Kidney epithelial cell (primary cell): ENCODE measurements at regions not wholly inside any gene's neighbourhood (a gene's known extent, or its start where the extent isn't known, plus 50 kb on each side); places are given as distances from the start of the nearest gene placed in this dataset.

ENCODE experiments used
- DNase-seq: peaks from one replicate; pipeline ENCODE4 v3.0.0-alpha.2; 2010; ENCODE audit warnings: low read depth
- H3K27me3 ChIP-seq: 2 replicates; pipeline ENCODE4 v1.6.0; 2011; ENCODE audit warnings: low read length; ENCODE audit not compliant: control insufficient read depth, insufficient read depth
- H3K36me3 ChIP-seq: 2 replicates; pipeline ENCODE4 v1.5.1; 2011; ENCODE audit warnings: low read length; ENCODE audit not compliant: control insufficient read depth, insufficient read depth
- H3K4me3 ChIP-seq: 2 replicates; pipeline ENCODE4 v1.5.1; 2011; ENCODE audit warnings: low read depth, mild to moderate bottlenecking, control low read depth, low read length
- CTCF ChIP-seq: IDR thresholded peaks from 2 replicates; pipeline ENCODE4 v1.5.1; 2011; ENCODE audit warnings: mild to moderate bottlenecking, moderate library complexity, low read length, control low read depth, inconsistent platforms; ENCODE audit not compliant: insufficient read depth, poor library complexity, severe bottlenecking

- TF ChIP-seq CTCF = no peak
- no peak for DNase-seq
- Histone ChIP-seq H3K27me3 (no peaks in the 10 kb centered on the region), H3K4me3 (no peak overlapping the region), H3K36me3 (no peaks in the 10 kb centered on the region)
These were observed 320.3 kb upstream of the ZC3H12C start for GRCh38 chr11:109772892-109773291.

GRCh38 chr11:109775686-109776085 is 317.5 kb upstream of the ZC3H12C start:
- H3K4me3 ChIP-seq = no peak overlapping the region
- no peak for TF ChIP-seq CTCF
- no peaks in the 10 kb centered on the region for H3K27me3 ChIP-seq
- no peak for DNase-seq
- H3K36me3 ChIP-seq = no peaks in the 10 kb centered on the region

- no peaks in the 10 kb centered on the region for H3K36me3 ChIP-seq
- no peak for DNase-seq
- TF ChIP-seq CTCF = no peak
- H3K27me3 ChIP-seq = no peaks in the 10 kb centered on the region
- no peak overlapping the region for H3K4me3 ChIP-seq
These were observed 310.2 kb upstream of the ZC3H12C start for GRCh38 chr11:109783014-109783413.

GRCh38 chr11:109783840-109784239 is 309.4 kb upstream of the ZC3H12C start:
- DNase-seq = no peak
- H3K36me3 ChIP-seq = no peaks in the 10 kb centered on the region
- no peak for TF ChIP-seq CTCF
- H3K27me3 ChIP-seq = no peaks in the 10 kb centered on the region
- no peak overlapping the region for H3K4me3 ChIP-seq

GRCh38 chr11:109784536-109784935 is 308.7 kb upstream of the ZC3H12C start:
- Histone ChIP-seq H3K4me3 (no peak overlapping the region), H3K36me3 (no peaks in the 10 kb centered on the region), H3K27me3 (no peaks in the 10 kb centered on the region)
- TF ChIP-seq CTCF = no peak
- no peak for DNase-seq

- no peak for DNase-seq
- H3K4me3 ChIP-seq = no peak overlapping the region
- H3K27me3 ChIP-seq = no peaks in the 10 kb centered on the region
- no peak for TF ChIP-seq CTCF
- H3K36me3 ChIP-seq = no peaks in the 10 kb centered on the region
These were observed 308.0 kb upstream of the ZC3H12C start for GRCh38 chr11:109785198-109785597.
